HG03097 (cell line): ENCODE measurements at regions not wholly inside any gene's neighbourhood (a gene's known extent, or its start where the extent isn't known, plus 50 kb on each side); places are given as distances from the start of the nearest gene placed in this dataset.

ENCODE experiments used
- ATAC-seq: cut with Tn5 transposase; IDR thresholded peaks from one replicate; pipeline ENCODE4 v1.9.1; 2021; ENCODE audit not compliant: unreplicated experiment, low FRiP score

- ATAC-seq: no peak
Observed at GRCh38 chr15:97875513-97876280, 84.8 kb upstream of the ARRDC4 start.

GRCh38 chr15:97876281-97876675 lies 84.2 kb upstream of the ARRDC4 start:
- no peak for ATAC-seq

GRCh38 chr15:97881346-97881965 lies 79.0 kb upstream of the ARRDC4 start:
- ATAC-seq: no peak

- ATAC-seq: no peak
Observed at GRCh38 chr15:97884513-97885131, 75.9 kb upstream of the ARRDC4 start.

- ATAC-seq: no peak
Observed at GRCh38 chr15:97890307-97890706, 70.2 kb upstream of the ARRDC4 start.

- no peak for ATAC-seq
Observed at GRCh38 chr15:97892167-97892938, 68.2 kb upstream of the ARRDC4 start.

- no peak for ATAC-seq
Observed at GRCh38 chr15:97893967-97894366, 66.5 kb upstream of the ARRDC4 start.

- ATAC-seq: no peak
Observed at GRCh38 chr15:97899981-97900380, 60.5 kb upstream of the ARRDC4 start.

- ATAC-seq: no peak
Observed at GRCh38 chr15:97902140-97902780, 58.2 kb upstream of the ARRDC4 start.

- no peak for ATAC-seq
Observed at GRCh38 chr15:97903560-97903959, 56.9 kb upstream of the ARRDC4 start.

- ATAC-seq: no peak
Observed at GRCh38 chr15:97903971-97904572, 56.4 kb upstream of the ARRDC4 start.

- ATAC-seq: peak; percentile 94
Observed at GRCh38 chr15:97909291-97909891, 51.1 kb upstream of the ARRDC4 start.
